ENCODE measurements at regions not wholly inside any gene's neighbourhood (a gene's known extent, or its start where the extent isn't known, plus 50 kb on each side); places are given as distances from the start of the nearest gene placed in this dataset.
"Not testable (repeated sequence)": the region's sequence is repeated elsewhere in the genome, so short reads cannot be mapped to it uniquely, and the experiment has no call there.

DNA sequence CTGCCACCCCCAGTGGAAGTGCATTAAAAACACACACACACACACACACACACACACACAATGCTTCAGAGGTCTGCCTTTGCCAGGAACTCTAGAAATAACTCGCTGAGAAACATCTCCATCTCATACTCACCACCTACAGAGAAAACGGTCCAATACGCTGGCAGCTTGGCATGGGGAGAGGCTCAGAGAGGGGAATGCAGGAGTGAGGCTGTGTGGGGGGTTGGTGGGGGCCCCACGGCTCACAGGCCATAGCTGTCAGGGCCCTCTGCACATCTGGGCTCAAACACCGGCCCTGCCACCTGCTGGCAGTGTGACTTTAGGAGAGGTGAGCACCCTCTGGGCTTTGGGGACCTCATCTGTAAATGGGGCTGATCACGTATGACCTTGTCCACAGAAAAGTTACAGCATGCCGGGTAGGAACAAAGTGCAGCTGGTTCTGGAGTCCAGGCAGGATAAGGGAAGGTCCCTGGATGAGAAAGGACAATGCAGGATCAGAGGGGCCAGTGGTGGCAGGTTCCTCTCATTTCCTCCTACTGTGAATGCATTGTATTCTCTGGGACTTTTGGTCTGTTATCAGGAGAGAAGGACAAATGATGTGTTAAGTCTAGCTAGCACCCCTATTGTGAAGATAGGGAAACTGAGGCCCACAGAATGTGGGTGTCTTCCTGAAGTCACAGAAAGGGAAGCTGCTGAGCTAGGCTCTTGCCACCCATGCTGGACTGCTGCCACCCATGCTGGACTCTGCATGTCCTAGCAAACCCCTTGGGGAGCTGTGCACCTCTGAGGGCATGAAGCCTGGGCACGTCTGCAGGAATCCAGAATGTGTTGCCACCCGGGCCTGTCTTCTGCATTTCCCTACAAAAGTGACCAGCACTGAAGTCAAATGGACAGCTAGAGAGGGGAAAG, 404.6 kb downstream of the RPS24 start:
- DNase-seq (ENCODE audit: low spot score): no peak

DNA sequence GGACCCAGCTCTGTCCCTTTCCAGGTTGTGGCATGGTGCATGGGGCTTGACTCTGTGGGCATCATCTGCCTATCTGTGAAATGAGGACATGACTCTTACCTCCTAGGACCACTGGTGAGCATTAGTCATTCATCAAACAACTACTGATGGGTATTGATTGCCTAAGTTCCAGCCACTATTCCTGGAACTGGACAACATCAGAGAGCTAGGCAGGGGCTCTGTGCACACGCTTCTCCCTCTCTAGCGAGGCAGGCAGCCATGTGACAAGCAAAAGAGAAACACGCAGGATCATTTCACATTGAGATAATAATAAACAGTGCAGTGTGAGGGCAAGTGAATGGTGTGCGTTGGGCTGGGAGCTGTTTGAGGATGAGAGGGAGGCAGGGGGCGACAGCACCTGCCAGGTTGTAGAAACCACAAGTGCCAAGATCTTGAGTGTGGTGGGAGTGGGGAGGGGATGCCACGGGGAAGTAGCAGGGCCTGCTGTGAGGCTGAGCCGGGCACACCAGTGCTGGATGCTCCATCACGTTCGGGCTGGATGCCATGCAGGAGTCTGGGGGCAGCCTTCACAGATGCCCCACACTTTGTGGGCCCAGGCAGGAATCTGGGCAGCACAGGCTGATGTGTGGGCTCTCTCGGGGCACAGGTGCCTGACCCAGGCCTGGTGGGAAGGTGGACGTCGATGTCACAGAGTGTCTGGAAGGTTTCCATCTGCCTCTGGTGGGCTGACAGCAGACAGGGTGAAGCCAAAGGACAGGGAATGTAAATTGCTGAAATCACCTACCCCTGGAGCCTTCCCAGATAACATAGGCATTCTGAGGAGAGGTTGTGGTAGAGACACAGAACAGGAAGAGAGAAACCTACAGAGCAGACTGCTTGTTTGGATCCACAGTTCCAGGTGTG, 405.5 kb downstream of the RPS24 start:
- DNase-seq (ENCODE audit: low spot score): no peak

DNA sequence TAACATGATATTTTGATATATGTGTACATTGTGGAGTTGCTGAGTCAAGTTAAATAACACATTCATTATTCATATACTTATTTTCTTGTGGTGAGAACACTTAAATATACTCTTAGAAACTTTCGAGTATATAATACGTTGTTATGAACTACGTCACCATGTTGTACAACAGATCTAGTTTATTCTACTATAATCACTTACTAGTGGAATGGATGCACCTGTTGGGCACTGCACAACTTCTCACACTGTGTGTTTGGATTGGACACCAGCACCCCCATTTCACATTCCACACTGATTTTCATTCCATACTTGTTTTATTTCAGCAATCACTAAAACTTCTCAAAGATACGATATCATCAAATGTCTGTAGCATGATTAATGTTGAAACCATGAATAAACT, 407.3 kb downstream of the RPS24 start:
- no peak for DNase-seq (ENCODE audit: low spot score)

DNA sequence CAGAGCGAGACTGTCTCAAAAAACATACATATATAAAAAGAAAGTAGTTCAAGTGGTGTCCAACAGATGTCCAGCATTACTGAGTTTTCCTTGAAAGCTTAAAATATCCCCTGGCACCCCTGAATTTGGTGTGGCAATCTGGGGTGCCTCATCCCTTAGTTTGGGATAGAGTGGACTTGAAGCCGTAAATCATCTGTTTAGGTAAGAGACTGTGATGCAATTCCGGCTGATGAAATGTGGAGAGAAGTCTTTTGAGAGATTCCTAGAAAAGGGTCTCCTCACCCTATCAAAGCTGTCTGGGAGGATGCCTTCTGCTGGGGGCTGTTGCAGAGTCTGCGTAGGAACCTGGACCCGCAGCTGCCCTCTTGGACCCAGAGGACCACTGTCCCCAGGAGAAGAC, 408.0 kb downstream of the RPS24 start:
- DNase-seq (ENCODE audit: low spot score): no peak

DNA sequence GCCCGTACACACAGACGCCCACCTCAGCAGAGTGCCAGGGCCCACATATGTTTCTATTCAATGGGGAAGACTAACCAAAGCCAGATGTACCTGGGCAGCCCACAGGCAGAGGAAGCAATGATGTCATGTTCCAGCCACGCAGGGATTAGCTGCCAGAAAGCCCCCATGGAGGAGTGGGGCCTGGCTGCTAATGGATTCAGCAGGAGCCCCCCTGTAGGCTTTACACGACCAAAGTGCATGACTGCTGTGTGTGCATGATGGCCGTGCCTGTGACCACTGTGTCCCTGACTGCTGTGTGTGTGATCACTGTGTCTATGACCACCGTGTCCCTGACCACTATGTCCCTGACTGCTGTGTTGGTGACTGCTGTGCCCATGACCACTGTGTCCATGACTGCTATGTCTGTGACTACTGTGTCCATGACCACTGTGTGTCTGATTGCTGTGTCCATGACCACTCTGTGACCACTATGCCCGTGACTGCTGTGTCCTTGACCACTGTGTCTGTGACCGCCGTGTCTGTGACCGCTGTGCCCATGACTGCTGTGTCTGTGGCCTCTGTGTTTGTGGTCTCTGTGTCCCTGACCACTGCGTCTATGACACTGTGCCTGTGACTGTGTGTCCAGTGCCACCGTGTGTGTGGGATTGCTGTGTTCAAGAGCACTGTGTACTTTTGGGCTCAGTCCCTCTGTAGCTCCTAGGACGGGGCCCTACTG, 409.3 kb downstream of the RPS24 start:
- DNase-seq (ENCODE audit: low spot score): no peak

DNA sequence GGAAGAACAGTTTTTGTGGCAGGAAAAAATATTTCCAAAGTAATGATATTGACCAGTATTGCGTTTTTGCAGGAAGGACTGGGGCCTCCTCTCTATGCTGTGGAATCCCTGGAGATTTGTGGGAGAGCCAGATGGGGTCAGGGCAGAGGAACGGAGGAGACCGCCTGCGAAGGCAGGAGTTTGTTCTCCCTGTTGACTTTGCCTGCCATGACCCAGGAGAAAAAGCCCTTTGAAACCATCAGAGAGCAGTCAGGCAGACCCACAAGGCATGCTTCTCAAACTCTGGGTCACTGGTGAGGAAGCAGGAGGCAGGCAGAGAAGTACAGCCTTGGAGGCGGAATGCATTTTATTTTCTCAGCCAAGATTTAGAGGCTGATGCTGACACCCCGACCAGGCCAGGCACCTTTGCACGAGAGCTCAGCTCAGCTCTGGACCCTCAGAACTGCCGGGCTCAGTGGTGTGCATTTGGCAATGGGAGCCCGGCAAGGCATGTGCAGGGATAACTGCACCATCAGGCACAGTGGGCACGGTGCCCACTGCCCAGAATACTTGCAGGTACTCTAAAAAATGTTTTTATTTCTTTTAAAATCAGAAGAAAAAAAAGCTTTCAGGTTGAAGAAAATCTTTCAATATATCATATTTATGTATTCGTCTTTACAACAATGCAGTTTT, 410.4 kb downstream of the RPS24 start:
- no peak for DNase-seq (ENCODE audit: low spot score)

DNA sequence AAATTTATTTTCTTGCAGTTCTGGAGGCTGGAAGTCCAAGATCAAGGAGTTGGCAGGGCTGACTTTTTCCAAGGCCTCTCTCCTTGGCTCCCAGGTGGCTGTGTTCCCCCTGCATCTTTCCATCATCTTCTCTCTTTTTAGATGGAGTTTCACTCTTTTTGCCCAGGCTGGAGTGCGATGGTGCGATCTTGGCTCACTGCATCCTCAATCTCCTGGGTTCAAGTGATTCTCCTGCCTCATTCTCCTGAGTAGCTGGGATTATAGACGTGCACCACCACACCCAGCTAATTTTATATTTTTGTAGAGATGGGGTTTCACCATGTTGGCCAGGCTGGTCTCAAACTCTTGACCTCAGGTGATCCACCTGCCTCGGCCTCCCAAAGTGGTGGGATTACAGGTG, 411.1 kb downstream of the RPS24 start:
- DNase-seq (ENCODE audit: low spot score): not testable (repeated sequence)

DNA sequence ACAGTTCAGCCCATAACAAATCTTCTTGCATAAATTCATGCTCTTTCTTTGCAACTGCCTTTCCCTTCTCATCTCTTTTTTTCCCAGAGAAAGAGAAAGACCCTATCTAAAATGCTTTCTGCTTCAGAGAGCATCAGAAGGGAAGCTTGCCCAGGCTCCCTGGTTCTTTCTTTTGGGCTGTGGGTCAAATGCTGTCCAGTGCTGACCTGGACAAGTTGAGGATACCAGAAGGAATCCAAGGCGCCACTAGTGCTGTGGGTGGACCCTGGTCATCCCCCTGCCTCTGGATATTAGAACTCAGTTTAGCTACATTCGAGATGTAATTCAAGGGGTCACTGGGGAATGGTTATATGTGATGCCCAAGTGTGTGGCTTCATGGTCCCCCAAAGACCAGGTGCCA, 411.6 kb downstream of the RPS24 start:
- no peak for DNase-seq (ENCODE audit: low spot score)

DNA sequence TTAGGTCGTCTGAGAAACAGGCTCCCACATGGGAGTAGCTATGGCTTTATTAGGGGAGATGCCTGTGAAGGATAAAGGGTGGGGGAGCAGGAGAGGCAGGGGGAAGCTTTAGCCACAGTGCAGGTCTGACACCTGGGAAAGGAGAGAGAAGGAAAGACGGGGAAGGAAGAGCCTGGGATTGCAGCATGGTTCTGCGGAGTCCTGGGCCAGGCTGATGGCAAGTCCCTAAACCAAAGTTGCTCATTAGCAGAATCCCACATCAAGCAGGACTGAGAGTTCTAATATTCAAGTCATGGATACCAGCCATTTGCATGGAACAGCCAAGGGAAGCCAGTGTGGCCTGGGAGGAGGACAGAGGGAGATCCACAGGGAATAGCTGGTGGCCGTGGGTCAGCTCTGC, 414.8 kb downstream of the RPS24 start:
- DNase-seq (ENCODE audit: low spot score): no peak

DNA sequence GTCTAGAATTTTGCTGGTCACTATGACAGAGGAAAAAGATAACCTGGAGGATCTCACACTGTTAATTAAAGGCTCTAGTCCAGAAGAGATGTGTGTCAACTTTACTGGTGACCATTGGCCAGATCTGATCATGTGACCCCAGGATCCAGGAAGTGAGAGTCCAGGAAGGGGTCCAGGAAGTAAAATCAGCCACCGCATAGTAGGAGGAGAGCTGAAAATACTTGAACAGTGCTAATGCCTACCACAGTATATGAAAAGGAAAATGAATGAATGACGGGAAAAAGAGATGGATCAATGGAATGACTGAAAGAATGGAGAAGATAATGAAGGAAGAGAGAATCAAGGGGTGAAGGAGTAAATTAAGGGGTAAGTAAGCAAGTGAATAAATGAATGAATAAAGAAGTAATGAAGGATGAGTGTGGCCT, 415.3 kb downstream of the RPS24 start:
- no peak for DNase-seq (ENCODE audit: low spot score)

DNA sequence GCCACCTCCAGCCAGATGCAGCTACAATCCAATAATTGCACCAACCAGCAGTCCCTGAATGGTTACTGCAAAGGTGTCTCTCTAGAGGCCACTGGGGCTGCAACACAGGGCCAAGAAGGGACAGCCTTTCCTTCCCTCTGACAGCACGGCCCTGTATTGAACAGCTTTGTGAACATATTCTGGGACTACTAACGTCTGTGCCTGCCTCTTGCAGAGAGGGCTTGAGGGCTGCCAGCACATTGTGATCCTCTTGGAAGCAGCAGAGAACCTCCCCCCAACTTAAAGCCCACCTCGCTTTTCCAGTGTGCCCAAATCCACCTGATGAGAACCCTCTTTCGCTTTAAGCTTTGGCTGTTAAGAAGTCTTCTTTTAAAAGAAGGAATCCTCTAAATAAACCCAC, 415.9 kb downstream of the RPS24 start:
- DNase-seq (ENCODE audit: low spot score): no peak

DNA sequence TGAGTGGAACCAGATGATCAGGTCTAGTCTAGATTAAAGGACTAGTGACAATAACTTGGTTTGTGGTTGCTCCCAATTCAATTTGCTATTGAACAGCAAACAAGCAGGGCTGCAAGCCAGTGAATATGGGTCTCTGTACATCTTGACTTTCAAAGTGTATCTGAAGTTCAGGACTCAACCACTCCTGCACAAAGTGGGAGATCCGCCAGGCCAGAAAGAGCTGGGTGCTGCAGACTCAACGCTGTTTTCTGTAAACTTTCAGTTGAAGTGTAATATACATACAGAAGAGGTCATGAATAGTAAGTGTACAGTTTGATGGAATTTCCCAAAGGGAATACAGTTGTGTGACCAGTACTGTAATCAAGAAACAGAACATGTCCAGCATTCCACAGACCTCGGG, 416.6 kb downstream of the RPS24 start:
- DNase-seq (ENCODE audit: low spot score): no peak

DNA sequence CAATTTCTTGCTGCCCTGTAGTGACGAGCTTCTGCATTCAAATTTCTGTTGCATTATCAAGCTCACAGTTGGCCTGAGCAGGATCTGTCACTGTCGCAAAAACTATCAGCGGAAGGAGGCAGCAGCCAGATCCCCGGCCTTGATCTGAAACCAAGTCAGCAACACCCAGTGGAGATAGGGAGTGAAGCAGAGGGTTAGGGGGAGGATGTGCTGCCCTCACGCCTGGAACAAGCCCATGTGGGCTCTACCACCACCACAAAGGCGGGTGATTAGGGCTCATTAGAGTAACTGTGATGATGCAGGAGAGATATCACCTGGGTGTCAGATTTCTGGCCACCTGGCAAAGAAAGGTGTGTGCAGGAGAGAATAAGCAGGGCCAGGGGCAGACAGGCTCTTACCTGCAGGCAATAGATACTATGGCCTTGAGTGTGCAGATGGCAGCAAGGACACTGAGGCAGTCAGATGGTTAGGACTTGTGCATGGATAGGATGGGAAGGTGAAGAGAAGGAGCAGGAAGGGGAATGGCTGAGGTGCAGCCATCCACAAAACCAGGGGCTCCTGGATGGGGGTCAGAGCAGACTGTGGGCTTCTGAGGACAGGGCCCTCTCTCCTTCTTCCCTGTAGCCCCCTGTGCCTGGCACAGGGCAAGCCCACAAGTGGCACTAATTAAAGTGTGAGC, 417.3 kb downstream of the RPS24 start:
- no peak for DNase-seq (ENCODE audit: low spot score)

DNA sequence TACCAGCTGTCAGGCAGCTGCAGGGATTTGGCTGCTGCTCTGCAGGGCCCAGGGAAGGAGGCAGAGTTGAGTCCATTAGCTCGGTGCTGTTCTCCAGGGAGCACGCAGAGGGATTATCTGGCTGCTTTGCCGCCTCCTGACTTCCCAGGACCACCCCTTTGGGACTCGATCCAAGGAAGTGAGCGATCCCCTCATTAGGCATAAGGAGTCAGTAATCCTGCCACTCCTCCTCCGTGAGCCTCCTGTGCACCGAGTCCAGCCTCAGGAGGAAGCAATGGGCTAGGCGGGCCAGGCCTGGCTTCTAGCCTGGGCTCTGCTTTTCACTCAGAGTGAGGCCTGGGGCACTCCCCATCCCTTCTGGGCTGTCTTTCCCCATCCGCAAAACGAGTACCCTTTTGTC, 417.9 kb downstream of the RPS24 start:
- DNase-seq (ENCODE audit: low spot score): no peak

DNA sequence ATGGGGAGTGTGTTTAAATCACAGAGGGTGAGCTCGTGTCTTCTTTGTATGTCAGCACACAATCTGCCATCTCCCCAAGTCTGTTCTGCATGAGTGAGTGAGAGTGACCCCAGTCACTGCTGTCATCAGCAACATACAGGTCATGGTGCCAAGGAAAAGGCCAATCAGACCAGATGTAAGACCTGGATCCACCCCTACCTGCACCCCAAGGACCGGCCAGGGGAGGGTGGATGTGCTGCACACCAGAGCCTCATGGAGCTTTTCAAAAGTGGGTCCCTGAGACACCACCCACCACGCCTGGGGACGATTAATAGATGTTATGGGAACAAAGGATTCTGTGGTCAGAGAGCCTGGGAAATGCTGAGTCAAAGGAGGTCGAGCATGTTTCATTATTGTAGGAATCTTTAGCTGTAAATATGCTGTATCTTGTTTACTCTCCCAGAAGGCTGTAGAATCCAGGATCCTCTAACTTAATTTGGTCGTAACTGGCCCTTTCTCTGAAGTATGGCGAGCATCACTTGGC, 420.5 kb downstream of the RPS24 start:
- no peak for DNase-seq (ENCODE audit: low spot score)

DNA sequence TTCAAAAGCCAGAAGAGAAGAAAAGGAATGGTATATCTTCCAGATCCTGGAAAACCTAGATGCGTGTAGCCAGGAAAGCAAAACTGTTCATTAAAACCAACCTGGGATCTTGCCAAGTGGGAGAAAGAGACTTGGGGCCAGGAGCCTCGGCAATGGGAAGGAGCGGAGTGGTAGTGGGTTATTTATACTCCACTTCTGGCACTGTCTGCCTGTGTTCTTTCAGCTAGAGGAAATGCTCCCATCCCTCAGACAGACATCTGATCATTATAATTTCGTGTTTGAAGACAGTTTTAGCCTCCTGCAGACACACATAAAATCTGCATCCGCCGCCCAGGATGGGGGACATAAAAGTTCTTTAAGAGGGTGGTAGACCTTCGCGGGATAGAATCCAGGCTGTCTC, 421.6 kb downstream of the RPS24 start:
- DNase-seq (ENCODE audit: low spot score): no peak

DNA sequence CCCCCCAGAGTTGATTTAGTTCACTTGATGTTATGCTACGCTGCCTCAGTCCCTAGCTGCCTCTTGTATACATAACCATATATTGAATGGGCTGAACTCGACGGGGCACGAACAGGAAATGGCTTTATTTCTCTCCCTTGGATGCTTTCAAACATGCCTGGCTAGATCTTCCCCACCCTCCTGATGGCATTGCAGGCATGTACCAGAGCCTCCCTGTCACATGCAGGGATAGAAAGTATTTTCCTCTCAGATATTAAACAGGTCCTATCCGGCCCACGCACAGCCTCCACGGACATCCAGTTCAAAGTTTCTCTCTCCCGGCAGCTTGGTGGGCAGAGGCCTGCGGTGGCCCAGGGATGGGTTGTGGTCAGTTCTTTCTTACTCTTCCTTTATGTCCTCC, 422.1 kb downstream of the RPS24 start:
- no peak for DNase-seq (ENCODE audit: low spot score)

DNA sequence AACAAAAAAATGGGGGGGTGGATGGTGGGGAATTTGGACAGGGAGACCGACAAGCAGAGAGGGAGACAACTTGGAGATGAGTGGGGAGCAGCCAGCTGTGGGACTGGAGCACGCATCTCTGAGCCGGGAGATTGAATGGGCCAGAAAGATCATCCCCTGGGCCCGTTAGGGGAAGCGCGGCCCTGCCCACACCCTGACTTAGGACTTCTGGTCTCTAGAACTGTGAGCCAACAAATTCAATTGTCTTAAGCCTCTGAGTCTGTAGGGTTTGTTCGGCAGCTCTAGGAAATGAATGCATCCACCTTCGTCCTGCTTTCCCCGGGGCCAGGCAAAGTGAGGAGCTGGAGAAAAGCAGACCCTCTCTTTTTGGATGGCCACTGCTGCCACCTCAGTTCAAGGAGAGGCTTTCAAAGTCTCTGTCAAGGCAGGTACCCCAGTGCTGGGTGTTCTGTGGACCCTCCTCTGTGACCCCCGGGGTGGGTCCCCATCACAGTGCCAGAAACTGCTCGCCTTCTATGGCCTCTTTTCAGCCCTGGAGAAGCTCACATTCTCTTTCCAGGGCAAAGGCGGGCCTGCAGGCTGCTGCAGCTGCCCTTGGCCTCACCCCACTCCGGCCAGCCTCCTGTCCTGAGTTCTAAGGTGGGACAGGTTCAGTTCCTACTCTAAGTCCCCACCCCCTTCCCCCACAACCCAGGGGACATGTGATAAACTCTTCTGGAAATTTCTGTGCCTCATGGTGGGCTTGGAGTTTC, 423.2 kb downstream of the RPS24 start:
- no peak for DNase-seq (ENCODE audit: low spot score)

DNA sequence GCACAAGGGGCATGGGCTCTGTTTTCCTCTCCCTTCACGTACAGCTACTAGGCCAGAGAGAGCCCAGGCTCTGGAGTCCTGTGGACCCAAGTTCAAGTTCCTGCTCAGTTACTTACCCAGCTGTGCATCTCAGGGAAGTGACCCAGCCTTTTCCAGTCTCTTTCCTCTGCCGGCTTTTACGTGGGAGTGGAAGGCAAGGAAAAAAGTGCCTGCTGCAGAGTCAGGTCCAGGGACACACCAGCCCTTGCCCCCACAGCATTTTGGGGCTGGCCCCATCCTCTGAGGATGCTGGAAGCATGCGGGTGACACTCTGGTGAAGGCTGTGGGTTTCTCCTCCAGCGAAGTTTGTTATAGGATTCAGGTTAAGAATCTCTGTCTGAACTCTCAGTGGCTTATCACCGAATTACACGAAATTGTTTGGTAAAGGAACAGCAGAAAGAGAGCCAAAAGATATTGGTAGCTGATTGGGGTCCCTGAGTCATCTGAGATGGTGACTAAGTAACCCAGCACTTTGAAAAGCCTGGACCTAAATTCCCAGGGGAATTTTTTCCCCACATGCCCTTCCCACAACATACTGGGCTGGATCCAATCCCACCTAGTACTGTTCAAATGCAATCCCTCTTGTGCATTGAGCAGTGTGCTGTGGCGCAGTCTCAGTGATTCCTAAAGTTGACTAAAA, 424.3 kb downstream of the RPS24 start:
- no peak for DNase-seq (ENCODE audit: low spot score)

Measured in HuH-7 (cell line).